ENCODE measurements at regions not wholly inside any gene's neighbourhood (a gene's known extent, or its start where the extent isn't known, plus 50 kb on each side); places are given as distances from the start of the nearest gene placed in this dataset.

DNA sequence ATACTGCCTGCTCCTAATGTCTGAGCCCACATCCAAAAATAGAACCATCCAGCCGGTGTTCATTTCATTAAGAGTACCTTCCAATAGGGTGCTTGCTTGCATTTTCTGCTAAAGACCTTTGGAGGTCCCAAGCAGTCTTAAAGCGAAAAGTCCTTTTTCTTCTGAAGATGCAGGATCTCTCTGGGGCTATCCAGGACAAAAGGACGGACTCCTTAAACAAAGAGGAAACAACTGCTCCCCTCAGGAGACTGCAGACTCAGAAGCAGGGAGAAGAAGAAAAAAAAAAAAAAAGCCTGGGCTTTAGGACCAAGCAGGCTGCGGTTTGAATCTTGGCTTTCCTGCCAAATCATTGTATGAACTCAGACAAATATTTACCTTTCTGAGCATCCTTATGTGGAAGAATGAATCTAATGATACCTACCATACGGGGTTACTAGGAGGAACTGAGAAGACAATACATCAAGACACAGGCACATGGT is 204.0 kb downstream of the PLPP3 start:
- peaks cover 4 to 63% (median 21%) of the 10 kb centered on the region in 5 donors for H3K4me1 ChIP-seq (ENCODE audit: control insufficient read depth in 5 of 5, insufficient read depth in 5 of 5, low read length in 5 of 5)

DNA sequence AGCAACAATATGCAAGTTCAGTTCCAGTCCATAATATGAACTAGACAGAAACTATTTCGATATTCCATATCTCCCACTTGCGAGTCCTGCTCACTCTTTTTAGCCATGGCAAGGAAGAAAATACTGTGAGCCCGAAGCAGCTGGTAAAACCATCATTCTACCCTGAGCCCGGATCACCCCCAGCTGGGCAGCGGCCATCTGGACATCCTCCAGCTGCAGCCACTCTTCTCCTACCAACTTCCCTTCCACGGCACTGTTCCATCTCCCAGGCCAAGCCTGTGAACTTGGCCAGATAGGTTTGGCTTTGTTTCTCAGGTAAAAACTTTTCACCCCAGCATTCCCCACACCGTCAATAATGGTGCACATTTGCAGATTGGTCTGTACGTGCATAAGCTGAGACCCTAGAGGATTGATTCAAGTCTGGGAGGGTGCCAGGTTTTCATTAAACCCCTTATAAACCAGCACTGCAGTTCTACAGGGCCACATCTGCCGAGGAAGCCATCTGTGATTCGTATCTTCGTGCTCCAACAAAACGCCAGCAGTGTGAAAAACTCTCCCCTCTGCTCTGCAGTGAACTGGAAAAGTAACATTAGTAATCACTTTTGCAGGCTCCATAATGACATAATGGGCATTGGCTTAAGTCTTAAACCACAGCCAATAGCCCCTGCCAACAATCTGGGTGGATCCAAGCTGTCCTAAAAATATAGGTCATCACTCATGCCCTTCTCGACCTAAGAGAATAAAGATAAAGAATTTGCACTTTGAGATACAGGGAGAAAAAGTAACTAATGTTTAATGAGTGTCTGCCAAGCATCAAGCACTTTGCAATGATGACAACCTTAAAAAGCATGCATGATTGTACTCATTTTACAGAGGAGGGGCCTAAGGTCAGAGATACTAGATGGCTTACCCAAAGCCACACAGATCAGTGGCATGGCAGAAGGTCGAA is 205.1 kb downstream of the PLPP3 start:
- Histone ChIP-seq H3K4me3 (no peak overlapping the region), H3K4me1 (ENCODE audit: control insufficient read depth in 5 of 5, insufficient read depth in 5 of 5, low read length in 5 of 5) (peaks cover 4 to 60% (median 19%) of the 10 kb centered on the region in 5 donors), H3K27me3 (ENCODE audit: control insufficient read depth in 3 of 3, insufficient read depth in 3 of 3, low read length in 2 of 3) (no peaks in the 10 kb centered on the region), H3K36me3 (ENCODE audit: control insufficient read depth in 4 of 4, insufficient read depth in 4 of 4, low read length in 4 of 4) (no peaks in the 10 kb centered on the region), H3K9me3 (ENCODE audit: control insufficient read depth in 4 of 4, insufficient read depth in 3 of 4, low read length in 3 of 4) (no peaks in the 10 kb centered on the region), H3K9ac (ENCODE audit: insufficient read depth in 1 of 2, low read length in 2 of 2) (no peak overlapping the region), H3K27ac (ENCODE audit: low read depth in 1 of 2, low read length in 1 of 2) (peak overlapping the region in 1 of 2 donors; percentile 91)
- TF ChIP-seq, protein P1, sequence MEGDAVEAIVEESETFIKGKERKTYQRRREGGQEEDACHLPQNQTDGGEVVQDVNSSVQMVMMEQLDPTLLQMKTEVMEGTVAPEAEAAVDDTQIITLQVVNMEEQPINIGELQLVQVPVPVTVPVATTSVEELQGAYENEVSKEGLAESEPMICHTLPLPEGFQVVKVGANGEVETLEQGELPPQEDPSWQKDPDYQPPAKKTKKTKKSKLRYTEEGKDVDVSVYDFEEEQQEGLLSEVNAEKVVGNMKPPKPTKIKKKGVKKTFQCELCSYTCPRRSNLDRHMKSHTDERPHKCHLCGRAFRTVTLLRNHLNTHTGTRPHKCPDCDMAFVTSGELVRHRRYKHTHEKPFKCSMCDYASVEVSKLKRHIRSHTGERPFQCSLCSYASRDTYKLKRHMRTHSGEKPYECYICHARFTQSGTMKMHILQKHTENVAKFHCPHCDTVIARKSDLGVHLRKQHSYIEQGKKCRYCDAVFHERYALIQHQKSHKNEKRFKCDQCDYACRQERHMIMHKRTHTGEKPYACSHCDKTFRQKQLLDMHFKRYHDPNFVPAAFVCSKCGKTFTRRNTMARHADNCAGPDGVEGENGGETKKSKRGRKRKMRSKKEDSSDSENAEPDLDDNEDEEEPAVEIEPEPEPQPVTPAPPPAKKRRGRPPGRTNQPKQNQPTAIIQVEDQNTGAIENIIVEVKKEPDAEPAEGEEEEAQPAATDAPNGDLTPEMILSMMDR (IDR thresholded peaks at IDR 0.05; ENCODE audit: control extremely low read depth, extremely low read depth) = no peak
- peak; percentile 65 to 76 (median 74) for DNase-seq
- 75 to 82% methylated on average over 14 of the region's 14 CpGs for WGBS, 2 donors
- ATAC-seq (ENCODE audit: insufficient read depth, low FRiP score) = peak; percentile 8

More for the DNA sequence above, 204.0 kb downstream of the PLPP3 start:
- no peaks in the 10 kb centered on the region for H3K36me3 ChIP-seq (ENCODE audit: control insufficient read depth in 4 of 4, insufficient read depth in 4 of 4, low read length in 4 of 4)
- DNase-seq (peak in 1 of 3 donors; percentile 13), ATAC-seq (ENCODE audit: insufficient read depth, low FRiP score) (no peak)
- WGBS, 2 donors = 47 to 55% methylated on average over 5 of the region's 5 CpGs
- TF ChIP-seq, protein P1 (IDR thresholded peaks at IDR 0.05; ENCODE audit: control extremely low read depth, extremely low read depth) = no peak
- H3K27ac ChIP-seq (ENCODE audit: low read depth in 1 of 2, low read length in 1 of 2) = peak overlapping the region in 1 of 2 donors; percentile 91
- H3K4me3 ChIP-seq = no peak overlapping the region
- H3K9me3 ChIP-seq (ENCODE audit: control insufficient read depth in 4 of 4, insufficient read depth in 3 of 4, low read length in 3 of 4) = no peaks in the 10 kb centered on the region
- H3K9ac ChIP-seq (ENCODE audit: insufficient read depth in 1 of 2, low read length in 2 of 2) = no peak overlapping the region
- H3K27me3 ChIP-seq (ENCODE audit: control insufficient read depth in 3 of 3, insufficient read depth in 3 of 3, low read length in 2 of 3) = no peaks in the 10 kb centered on the region

DNA sequence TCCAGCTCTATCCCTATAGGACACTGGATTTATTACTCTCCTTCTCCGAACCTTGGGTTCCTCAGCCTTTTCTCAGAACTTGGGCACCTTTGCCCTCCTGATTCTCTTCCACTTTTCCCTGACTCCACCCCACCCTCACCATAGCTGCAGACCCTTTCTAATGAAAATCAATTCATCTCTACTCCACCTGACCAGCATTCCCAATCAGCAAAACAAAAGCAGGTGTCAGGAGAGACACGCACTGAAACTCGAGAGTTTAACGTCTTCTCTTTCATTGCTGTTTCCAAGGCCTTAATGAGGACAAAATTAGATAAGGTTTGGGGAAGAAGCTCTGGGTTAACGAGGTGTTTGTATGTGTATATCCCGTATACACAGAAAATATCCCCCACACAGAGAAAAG is 208.8 kb downstream of the PLPP3 start:
- no peaks in the 10 kb centered on the region for H3K36me3 ChIP-seq (ENCODE audit: control insufficient read depth in 4 of 4, insufficient read depth in 4 of 4, low read length in 4 of 4)
- no peak overlapping the region for H3K4me3 ChIP-seq
- no peaks in the 10 kb centered on the region for H3K9me3 ChIP-seq (ENCODE audit: control insufficient read depth in 4 of 4, insufficient read depth in 3 of 4, low read length in 3 of 4)
- TF ChIP-seq, protein P1 (IDR thresholded peaks at IDR 0.05; ENCODE audit: control extremely low read depth, extremely low read depth) = no peak
- no peaks in the 10 kb centered on the region for H3K27me3 ChIP-seq (ENCODE audit: control insufficient read depth in 3 of 3, insufficient read depth in 3 of 3, low read length in 2 of 3)
- ATAC-seq (ENCODE audit: insufficient read depth, low FRiP score) (no peak), DNase-seq (no peak)
- no peak overlapping the region for H3K9ac ChIP-seq (ENCODE audit: insufficient read depth in 1 of 2, low read length in 2 of 2)
- 97% methylated on average over 6 of the region's 6 CpGs for WGBS, 2 donors
- peaks cover 4 to 32% (median 8%) of the 10 kb centered on the region in 5 donors for H3K4me1 ChIP-seq (ENCODE audit: control insufficient read depth in 5 of 5, insufficient read depth in 5 of 5, low read length in 5 of 5)
- no peak overlapping the region for H3K27ac ChIP-seq (ENCODE audit: low read depth in 1 of 2, low read length in 1 of 2)
